ENCODE measurements at regions not wholly inside any gene's neighbourhood (a gene's known extent, or its start where the extent isn't known, plus 50 kb on each side); places are given as distances from the start of the nearest gene placed in this dataset.

DNA sequence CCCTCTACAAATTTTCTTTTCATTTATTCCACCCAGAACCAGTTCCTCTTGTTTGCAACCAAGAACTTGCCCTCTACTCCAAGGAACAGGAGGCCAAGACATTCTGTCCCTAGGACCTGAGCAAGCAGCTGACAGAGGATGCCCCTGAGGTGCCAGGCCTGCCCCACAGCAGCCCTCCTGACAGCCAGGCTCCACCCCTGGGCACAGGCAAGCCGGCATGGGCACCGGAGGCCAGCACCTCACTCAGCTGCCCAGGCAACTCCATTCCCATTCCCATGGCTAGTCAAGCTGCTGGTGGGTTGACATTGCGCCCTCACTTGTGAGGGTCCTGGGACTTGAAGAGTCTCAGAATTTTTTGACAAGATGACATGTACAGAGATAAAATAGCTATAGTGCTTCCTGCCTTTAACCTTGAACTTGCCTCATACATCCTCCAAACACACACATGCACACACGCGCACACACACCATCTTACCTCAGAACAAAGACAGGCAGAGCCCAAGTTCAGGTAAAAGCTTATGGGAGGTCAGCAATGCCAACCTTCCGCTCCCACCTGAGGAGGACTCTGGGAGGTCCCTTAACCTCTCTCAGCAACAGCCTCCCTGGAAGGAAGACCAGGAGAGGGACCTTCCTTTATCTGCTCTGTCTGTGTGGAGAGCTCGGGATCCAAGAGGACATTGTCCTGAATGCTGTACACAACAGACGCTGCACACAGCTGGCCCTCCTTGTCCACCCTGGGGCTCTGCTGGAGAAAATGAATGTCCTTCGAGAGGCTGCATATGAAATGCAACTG is 620.9 kb upstream of the CADM1 start:
- DNase-seq (ENCODE audit: low spot score), result no peak
- Mint-ChIP-seq H3K4me3 (ENCODE audit: unreplicated experiment) (no peak overlapping the region), H3K27me3 (ENCODE audit: unreplicated experiment) (peaks cover 6% of the 10 kb centered on the region), H3K4me1 (ENCODE audit: unreplicated experiment) (peaks cover 9% of the 10 kb centered on the region), H3K9me3 (ENCODE audit: unreplicated experiment) (no peaks in the 10 kb centered on the region), H3K27ac (ENCODE audit: unreplicated experiment) (no peak overlapping the region), H3K36me3 (ENCODE audit: low read depth, unreplicated experiment) (no peaks in the 10 kb centered on the region)
- TF ChIP-seq, protein P1, sequence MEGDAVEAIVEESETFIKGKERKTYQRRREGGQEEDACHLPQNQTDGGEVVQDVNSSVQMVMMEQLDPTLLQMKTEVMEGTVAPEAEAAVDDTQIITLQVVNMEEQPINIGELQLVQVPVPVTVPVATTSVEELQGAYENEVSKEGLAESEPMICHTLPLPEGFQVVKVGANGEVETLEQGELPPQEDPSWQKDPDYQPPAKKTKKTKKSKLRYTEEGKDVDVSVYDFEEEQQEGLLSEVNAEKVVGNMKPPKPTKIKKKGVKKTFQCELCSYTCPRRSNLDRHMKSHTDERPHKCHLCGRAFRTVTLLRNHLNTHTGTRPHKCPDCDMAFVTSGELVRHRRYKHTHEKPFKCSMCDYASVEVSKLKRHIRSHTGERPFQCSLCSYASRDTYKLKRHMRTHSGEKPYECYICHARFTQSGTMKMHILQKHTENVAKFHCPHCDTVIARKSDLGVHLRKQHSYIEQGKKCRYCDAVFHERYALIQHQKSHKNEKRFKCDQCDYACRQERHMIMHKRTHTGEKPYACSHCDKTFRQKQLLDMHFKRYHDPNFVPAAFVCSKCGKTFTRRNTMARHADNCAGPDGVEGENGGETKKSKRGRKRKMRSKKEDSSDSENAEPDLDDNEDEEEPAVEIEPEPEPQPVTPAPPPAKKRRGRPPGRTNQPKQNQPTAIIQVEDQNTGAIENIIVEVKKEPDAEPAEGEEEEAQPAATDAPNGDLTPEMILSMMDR (IDR thresholded peaks at IDR 0.05; ENCODE audit: unreplicated experiment), result no peak

DNA sequence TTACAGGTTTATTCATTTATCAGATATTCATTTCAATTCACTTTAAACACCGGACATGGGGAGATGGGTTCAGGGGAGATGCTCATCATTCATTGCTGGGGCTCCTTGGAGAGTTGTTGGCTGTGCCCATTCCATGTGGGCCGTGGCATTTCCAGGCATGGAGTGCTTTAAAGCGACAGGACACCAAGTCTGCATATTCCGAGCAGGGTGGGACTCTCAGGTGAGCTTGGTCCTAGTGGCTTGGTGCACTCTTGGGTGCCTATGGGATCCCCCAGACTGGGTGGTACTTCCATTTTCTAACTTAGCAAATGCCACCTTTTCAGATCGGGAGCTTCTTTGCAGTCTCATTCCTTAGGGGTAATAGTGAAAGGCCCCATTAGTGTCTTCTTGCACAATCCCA is 619.5 kb upstream of the CADM1 start:
- TF ChIP-seq, protein P1 (IDR thresholded peaks at IDR 0.05; ENCODE audit: unreplicated experiment), result no peak
- no peak overlapping the region for H3K4me3 Mint-ChIP-seq (ENCODE audit: unreplicated experiment)
- no peak overlapping the region for H3K27ac Mint-ChIP-seq (ENCODE audit: unreplicated experiment)
- no peak for DNase-seq (ENCODE audit: low spot score)
- no peaks in the 10 kb centered on the region for H3K9me3 Mint-ChIP-seq (ENCODE audit: unreplicated experiment)
- H3K4me1 Mint-ChIP-seq (ENCODE audit: unreplicated experiment), result peaks cover 9% of the 10 kb centered on the region
- peaks cover 6% of the 10 kb centered on the region for H3K27me3 Mint-ChIP-seq (ENCODE audit: unreplicated experiment)
- H3K36me3 Mint-ChIP-seq (ENCODE audit: low read depth, unreplicated experiment), result no peaks in the 10 kb centered on the region

DNA sequence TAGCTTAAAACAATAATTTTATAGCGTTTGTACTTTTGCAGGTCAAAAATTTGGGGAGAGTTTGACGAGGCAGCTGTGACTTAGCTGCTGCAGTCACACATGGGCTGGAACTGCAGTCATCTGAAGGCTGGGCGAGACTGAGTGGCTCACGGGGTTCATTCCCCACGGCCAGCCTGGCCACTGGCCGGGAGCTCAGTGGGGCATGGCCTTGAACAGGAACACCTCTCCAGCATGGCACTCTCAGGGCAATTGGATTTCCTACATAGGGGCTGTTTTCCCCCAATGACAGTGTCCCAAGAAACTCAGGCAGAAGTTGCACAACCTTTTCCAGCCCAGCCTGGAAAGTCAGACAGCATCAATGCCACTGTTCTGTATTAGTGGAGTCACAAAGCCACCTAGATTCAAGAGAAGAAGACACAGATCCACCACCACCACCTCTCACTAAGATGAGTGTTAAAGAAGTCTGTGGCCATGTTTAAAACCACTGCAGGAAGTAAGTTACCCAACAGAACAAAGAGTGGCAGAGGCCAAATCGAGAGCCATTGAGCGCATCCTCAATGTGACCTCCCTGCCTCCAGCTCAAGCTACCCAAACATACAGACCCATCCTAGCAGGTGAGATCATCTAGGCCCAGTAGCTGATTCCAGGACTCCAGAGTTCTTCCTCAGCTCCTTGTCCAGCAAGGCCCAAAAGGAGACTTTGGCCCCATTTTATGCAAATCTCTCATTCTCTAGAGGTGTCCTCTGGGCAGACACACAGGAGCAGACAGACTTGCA is 618.7 kb upstream of the CADM1 start:
- no peaks in the 10 kb centered on the region for H3K9me3 Mint-ChIP-seq (ENCODE audit: unreplicated experiment)
- H3K36me3 Mint-ChIP-seq (ENCODE audit: low read depth, unreplicated experiment), result no peaks in the 10 kb centered on the region

DNA sequence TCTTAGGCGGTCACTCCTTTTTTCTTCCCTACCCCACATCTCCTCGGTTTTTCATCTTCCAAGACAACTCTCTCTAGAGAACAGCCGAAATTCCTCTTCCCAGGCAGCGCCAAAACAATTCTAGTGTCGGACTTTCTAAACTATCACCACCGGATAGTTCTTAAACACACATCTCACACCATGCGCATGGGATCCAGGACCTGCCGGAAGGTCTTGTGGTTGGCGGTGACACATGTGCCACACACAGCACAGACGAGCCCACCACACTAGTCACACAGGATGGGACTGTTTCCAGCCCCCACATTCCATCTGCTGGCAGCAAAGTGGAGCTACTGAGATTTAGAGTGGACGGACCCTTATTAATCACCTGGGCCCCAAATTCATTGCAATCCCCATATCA is 614.9 kb upstream of the CADM1 start:
- Mint-ChIP-seq H3K27me3 (ENCODE audit: unreplicated experiment) (peaks cover 1% of the 10 kb centered on the region), H3K9me3 (ENCODE audit: unreplicated experiment) (no peaks in the 10 kb centered on the region), H3K36me3 (ENCODE audit: low read depth, unreplicated experiment) (no peaks in the 10 kb centered on the region), H3K4me3 (ENCODE audit: unreplicated experiment) (no peak overlapping the region), H3K4me1 (ENCODE audit: unreplicated experiment) (no peaks in the 10 kb centered on the region), H3K27ac (ENCODE audit: unreplicated experiment) (no peak overlapping the region)
- DNase-seq (ENCODE audit: low spot score), result no peak
- TF ChIP-seq, protein P1 (IDR thresholded peaks at IDR 0.05; ENCODE audit: unreplicated experiment), result no peak

More for the DNA sequence above, 618.7 kb upstream of the CADM1 start:
- no peak for DNase-seq (ENCODE audit: low spot score)
- Mint-ChIP-seq H3K4me3 (ENCODE audit: unreplicated experiment) (no peak overlapping the region), H3K27me3 (ENCODE audit: unreplicated experiment) (peaks cover 6% of the 10 kb centered on the region), H3K27ac (ENCODE audit: unreplicated experiment) (no peak overlapping the region), H3K4me1 (ENCODE audit: unreplicated experiment) (peaks cover 9% of the 10 kb centered on the region)
- TF ChIP-seq, protein P1 (IDR thresholded peaks at IDR 0.05; ENCODE audit: unreplicated experiment), result no peak

DNA sequence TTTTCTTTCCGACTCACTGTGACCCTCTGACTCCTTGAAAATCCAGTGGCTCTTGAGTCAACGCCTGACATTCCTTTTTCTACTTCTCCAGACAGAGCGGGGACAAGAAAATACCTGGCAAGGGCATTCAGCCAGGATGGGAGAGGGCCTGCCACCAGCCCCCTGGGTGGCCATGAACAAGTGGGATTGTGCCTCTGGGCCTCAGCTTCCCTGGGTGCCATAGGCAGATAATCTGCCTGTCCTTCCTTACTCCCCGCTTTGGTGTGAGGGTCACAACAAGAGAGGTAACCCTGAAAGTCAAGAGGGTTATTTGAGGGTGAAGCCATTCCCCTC is 613.9 kb upstream of the CADM1 start:
- H3K27me3 Mint-ChIP-seq (ENCODE audit: unreplicated experiment), result peaks cover 1% of the 10 kb centered on the region
- TF ChIP-seq, protein P1 (IDR thresholded peaks at IDR 0.05; ENCODE audit: unreplicated experiment), result no peak
- H3K4me3 Mint-ChIP-seq (ENCODE audit: unreplicated experiment), result no peak overlapping the region
- H3K27ac Mint-ChIP-seq (ENCODE audit: unreplicated experiment), result no peak overlapping the region
- no peaks in the 10 kb centered on the region for H3K4me1 Mint-ChIP-seq (ENCODE audit: unreplicated experiment)
- DNase-seq (ENCODE audit: low spot score), result no peak
- peaks cover 3% of the 10 kb centered on the region for H3K36me3 Mint-ChIP-seq (ENCODE audit: low read depth, unreplicated experiment)
- no peaks in the 10 kb centered on the region for H3K9me3 Mint-ChIP-seq (ENCODE audit: unreplicated experiment)

Measured in endothelial cell (in vitro differentiated cells).